ENCODE measurements at regions not wholly inside any gene's neighbourhood (a gene's known extent, or its start where the extent isn't known, plus 50 kb on each side); places are given as distances from the start of the nearest gene placed in this dataset.

DNA sequence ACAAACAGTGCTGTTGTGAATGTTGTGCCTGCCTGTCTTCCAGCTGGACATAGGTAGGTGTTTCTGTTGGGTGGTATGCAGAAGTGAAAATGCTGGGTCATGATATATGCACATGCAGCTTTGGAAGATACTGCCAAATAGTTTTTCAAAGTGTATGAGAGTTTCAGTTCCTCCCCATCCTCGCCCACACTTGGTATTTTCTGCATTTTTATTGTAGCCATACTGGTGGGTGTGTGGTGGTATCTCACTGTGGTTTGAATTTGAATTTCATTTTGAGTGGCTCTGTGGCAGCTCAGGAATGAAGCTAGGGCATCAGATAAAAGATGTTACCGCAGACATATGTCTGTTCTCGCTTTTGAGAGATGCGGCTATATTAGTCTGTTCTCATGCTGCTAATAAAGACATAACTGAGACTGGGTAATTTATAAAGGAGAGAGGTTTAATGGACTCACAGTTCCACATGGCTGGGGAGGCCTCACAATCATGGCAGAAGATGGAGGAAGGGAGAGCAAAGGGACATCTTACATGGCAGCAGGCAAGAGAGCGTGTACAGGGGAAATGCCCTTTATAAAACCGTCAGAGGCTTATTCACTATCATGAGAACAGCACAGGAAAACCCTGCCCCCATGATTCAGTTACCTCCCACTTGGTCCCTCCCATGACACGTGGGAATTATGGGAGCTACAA lies 183.1 kb downstream of the CAND1 start:
- Histone ChIP-seq H3K9me2 (ENCODE audit: insufficient read depth, low read length) (no peaks in the 10 kb centered on the region), H3F3A (ENCODE audit: insufficient read depth, low read length, poor library complexity, severe bottlenecking) (no peaks in the 10 kb centered on the region), H3K27ac (ENCODE audit: low read length) (no peak overlapping the region), H3K27me3 (ENCODE audit: insufficient read depth, low read depth, low read length) (no peaks in the 10 kb centered on the region), H3K79me2 (replicated peaks; ENCODE audit: insufficient read depth, low read length) (no peaks in the 10 kb centered on the region), H4K20me1 (ENCODE audit: insufficient read depth) (no peaks in the 10 kb centered on the region), H3K36me3 (ENCODE audit: insufficient read depth, low read length) (no peaks in the 10 kb centered on the region), H3K9ac (ENCODE audit: low read length) (no peak overlapping the region), H3K4me2 (ENCODE audit: low read length) (no peak overlapping the region), H2AFZ (ENCODE audit: low read depth, low read length) (no peak overlapping the region), H3K4me3 (ENCODE audit: low read length) (no peak overlapping the region), H3K9me3 (ENCODE audit: low read length) (no peaks in the 10 kb centered on the region)
- TF ChIP-seq EZH2 (IDR thresholded peaks at IDR 0.05; ENCODE audit: borderline replicate concordance, insufficient read depth, low read length, poor library complexity, severe bottlenecking) (no peak), TAF1 (IDR thresholded peaks at IDR 0.05; ENCODE audit: low read depth) (no peak), RAD21 (conservative IDR thresholded peaks at IDR 0.05) (no peak), SMC3 (conservative IDR thresholded peaks at IDR 0.05; ENCODE audit: poor library complexity) (no peak), MXI1 (conservative IDR thresholded peaks at IDR 0.05; ENCODE audit: poor library complexity, severe bottlenecking) (no peak), POLR2AphosphoS5 (IDR thresholded peaks at IDR 0.05) (no peak), EP300 (conservative IDR thresholded peaks at IDR 0.05; ENCODE audit: poor library complexity, severe bottlenecking) (no peak)
- TF ChIP-seq, protein P1, sequence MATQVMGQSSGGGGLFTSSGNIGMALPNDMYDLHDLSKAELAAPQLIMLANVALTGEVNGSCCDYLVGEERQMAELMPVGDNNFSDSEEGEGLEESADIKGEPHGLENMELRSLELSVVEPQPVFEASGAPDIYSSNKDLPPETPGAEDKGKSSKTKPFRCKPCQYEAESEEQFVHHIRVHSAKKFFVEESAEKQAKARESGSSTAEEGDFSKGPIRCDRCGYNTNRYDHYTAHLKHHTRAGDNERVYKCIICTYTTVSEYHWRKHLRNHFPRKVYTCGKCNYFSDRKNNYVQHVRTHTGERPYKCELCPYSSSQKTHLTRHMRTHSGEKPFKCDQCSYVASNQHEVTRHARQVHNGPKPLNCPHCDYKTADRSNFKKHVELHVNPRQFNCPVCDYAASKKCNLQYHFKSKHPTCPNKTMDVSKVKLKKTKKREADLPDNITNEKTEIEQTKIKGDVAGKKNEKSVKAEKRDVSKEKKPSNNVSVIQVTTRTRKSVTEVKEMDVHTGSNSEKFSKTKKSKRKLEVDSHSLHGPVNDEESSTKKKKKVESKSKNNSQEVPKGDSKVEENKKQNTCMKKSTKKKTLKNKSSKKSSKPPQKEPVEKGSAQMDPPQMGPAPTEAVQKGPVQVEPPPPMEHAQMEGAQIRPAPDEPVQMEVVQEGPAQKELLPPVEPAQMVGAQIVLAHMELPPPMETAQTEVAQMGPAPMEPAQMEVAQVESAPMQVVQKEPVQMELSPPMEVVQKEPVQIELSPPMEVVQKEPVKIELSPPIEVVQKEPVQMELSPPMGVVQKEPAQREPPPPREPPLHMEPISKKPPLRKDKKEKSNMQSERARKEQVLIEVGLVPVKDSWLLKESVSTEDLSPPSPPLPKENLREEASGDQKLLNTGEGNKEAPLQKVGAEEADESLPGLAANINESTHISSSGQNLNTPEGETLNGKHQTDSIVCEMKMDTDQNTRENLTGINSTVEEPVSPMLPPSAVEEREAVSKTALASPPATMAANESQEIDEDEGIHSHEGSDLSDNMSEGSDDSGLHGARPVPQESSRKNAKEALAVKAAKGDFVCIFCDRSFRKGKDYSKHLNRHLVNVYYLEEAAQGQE (IDR thresholded peaks at IDR 0.05; ENCODE audit: borderline replicate concordance) = no peak
- TF ChIP-seq, protein P2, sequence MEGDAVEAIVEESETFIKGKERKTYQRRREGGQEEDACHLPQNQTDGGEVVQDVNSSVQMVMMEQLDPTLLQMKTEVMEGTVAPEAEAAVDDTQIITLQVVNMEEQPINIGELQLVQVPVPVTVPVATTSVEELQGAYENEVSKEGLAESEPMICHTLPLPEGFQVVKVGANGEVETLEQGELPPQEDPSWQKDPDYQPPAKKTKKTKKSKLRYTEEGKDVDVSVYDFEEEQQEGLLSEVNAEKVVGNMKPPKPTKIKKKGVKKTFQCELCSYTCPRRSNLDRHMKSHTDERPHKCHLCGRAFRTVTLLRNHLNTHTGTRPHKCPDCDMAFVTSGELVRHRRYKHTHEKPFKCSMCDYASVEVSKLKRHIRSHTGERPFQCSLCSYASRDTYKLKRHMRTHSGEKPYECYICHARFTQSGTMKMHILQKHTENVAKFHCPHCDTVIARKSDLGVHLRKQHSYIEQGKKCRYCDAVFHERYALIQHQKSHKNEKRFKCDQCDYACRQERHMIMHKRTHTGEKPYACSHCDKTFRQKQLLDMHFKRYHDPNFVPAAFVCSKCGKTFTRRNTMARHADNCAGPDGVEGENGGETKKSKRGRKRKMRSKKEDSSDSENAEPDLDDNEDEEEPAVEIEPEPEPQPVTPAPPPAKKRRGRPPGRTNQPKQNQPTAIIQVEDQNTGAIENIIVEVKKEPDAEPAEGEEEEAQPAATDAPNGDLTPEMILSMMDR (IDR thresholded peaks at IDR 0.05; ENCODE audit: poor library complexity, severe bottlenecking) = no peak

DNA sequence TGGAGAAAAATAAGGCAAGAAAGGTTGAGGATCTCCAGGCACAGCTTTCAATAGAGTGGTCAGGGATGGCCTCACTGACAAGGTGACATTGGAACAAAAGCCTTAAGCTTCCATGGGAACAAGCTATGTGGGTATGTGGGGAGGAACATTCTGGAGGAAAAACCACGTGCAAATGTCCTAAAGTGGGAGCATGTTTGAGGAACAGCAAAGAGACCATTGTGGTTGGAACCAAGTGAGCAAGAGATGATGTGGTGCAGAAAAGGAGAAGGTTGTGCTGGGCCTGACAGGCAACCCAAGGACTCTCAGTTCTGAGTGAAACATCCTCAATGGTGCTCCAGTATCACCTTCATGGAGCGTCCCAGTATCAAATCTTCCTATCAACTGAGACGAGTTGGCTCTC lies 184.0 kb downstream of the CAND1 start:
- no peaks in the 10 kb centered on the region for H3K9me3 ChIP-seq (ENCODE audit: low read length)
- no peaks in the 10 kb centered on the region for H4K20me1 ChIP-seq (ENCODE audit: insufficient read depth)
- no peak overlapping the region for H3K4me2 ChIP-seq (ENCODE audit: low read length)
- H3K27me3 ChIP-seq (ENCODE audit: insufficient read depth, low read depth, low read length) = no peaks in the 10 kb centered on the region
- H2AFZ ChIP-seq (ENCODE audit: low read depth, low read length) = no peak overlapping the region
- no peaks in the 10 kb centered on the region for H3K9me2 ChIP-seq (ENCODE audit: insufficient read depth, low read length)
- TF ChIP-seq RAD21 (conservative IDR thresholded peaks at IDR 0.05) (no peak), EZH2 (IDR thresholded peaks at IDR 0.05; ENCODE audit: borderline replicate concordance, insufficient read depth, low read length, poor library complexity, severe bottlenecking) (no peak), SMC3 (conservative IDR thresholded peaks at IDR 0.05; ENCODE audit: poor library complexity) (no peak)
- no peaks in the 10 kb centered on the region for H3K36me3 ChIP-seq (ENCODE audit: insufficient read depth, low read length)
- H3F3A ChIP-seq (ENCODE audit: insufficient read depth, low read length, poor library complexity, severe bottlenecking) = no peaks in the 10 kb centered on the region
- H3K4me3 ChIP-seq (ENCODE audit: low read length) = no peak overlapping the region
- H3K79me2 ChIP-seq (replicated peaks; ENCODE audit: insufficient read depth, low read length) = no peaks in the 10 kb centered on the region
- H3K9ac ChIP-seq (ENCODE audit: low read length) = no peak overlapping the region
- no peak overlapping the region for H3K27ac ChIP-seq (ENCODE audit: low read length)

Data from neural cell (in vitro differentiated cells).